HG03103 (cell line): ENCODE measurements at regions not wholly inside any gene's neighbourhood (a gene's known extent, or its start where the extent isn't known, plus 50 kb on each side); places are given as distances from the start of the nearest gene placed in this dataset.

Experiments used
- ATAC-seq: cut with Tn5 transposase; IDR thresholded peaks from one replicate; pipeline ENCODE4 v1.9.1; 2021; ENCODE audit warnings: low read depth; ENCODE audit not compliant: unreplicated experiment

DNA sequence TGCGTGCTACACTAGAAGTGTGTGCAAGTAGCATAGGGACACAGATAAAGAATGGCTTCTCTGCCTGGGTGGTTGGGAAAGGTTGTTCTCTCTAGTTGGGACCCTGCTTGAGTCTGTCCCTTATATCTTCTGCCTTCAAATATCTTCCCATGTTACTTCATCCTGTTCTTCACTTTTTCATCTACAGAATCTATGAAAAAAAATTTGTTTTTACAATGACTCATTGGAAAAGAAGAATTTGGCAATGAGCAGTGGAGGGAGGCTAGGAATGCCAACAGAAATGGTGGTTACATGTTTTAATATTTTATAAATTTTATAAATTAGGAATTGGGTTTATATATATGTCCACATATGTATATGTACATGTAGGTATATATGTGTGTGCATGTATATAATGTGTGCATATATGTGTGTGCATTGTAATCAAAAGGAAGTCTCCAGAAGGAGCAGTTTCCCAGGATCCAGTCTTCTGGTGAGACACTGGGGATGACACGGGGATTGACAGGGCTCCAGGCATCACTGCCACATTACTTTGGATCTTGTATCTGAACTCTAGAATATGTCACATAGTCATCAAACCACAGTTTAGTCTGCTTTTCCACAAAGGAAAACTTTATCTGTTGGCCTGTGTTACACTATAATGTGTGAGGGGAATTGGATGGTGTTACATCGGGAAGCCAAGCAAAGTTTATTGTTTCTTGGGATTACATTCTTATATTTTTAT, 75.3 kb upstream of the RIPOR2 start:
- no peak for ATAC-seq

DNA sequence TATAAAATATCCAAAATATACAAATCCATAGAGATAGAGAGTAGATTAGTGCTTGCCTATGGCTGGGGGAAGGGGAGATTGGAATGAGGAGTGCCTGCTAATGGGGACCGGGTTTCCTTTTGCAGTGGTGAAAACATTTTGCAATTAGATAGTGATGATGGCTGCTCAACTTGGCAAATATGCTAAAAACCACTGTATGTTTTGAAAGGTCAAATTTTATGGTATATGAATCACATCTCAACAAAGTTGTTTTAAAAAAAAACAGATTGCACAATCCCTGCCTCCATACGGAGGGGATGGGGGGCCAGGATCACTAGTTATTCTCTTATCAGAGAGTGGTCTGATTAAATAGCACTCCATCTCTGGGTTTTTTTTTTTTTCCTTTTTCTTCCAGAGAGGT, 76.9 kb upstream of the RIPOR2 start:
- no peak for ATAC-seq

DNA sequence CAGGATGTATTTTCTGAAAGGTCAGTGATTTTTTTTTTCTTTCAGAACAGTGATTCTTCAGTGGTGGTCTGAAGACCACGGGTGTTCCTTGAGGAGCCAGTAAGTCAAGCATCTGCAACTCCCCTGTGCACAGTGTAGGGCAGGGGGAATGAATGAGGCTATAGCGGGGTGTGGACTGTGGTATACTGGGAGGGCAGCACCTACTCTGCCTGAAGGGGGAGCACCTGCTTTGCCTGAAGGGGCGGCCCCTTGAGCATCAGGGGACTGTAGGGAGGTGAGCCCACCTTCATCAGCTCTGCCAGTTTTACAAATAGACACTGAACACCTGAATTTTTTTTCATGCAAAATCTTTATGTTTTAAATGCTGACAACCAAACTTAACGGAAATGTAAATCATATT, 77.5 kb upstream of the RIPOR2 start:
- ATAC-seq: no peak

DNA sequence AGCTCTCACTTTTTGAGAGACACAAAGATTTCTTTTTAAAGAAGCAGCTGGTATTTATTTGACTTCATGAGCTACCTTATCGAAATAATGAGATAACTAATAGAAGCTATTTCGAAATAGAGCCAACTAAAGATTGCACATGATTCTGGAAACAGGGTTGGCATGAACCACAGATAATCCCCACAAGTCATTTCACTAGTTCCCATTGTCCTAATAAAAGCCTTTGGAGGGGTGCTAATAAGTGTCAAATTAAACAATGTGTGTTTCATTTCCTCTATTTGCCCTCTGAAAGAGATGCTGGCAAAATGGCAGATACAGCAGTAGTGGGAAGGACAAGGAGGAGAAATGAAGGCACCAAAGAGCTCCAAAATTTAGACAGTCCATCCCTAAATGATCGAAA, 78.6 kb upstream of the RIPOR2 start:
- ATAC-seq: no peak

DNA sequence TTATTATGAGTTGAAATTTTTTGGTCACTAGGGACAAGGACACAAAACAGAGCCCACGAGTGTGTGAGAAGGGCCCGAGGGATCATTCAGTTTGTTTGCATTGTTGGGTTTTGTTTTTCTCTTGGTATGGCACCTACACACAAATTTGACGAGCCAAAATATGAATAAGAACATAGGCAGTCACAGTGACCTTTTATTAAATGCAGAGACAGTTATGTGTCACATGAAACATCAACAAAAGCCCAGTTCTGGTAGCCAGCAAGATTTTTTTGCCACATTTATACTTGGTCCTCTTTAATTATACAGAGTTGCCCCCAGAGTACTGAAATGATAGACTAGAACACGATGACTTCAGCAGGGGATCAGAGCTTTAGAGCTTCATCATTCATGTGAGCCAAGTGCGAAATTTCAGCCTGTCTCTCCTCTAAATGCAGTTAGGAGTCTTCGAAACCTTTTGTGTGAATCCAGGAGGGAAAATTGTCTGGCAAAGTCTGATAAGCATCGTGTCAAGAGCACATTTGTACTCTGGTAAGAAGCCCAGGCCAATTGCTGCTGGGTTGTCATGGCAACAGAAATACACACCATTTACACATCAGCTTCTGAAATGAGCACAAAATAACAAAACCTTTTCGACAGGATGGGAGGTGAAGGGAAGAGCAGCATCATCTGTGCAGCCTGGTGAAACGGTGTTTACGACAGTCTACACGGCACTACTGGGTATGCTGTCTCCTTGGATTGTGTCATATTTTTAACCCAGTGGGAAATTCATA, 79.2 kb upstream of the RIPOR2 start:
- ATAC-seq: no peak

DNA sequence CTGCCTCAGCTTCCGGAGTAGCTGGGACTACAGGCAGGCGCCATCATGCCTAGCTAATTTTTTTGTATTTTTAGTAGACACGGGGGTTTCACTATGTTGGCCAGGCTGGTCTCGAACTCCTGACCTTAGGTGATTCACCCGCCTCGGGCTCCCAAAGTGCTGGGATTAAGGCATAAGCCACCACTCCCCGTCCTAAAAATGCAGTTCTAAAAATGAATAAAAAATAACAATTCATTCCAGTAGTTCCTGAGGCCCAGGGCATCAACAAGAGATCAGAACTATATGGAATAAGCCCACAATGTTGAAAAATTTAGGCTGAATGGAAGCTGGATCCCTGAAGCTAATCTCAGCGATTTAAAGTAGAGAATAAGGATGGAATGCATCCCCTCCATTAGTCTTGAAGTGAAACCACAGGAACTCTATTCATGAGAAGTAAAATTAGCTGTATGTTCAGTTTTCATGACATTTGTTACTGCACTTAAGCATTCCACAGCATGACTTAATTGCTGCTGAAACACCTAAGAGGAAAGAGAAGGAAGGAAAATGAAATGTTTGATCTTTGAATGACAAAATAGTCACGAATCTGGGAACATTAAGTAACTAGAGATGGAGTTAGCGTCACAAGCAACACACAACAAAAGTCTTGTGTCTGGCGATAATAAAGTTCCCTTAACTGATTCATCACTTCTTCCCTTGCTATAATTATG, 80.4 kb upstream of the RIPOR2 start:
- no peak for ATAC-seq

DNA sequence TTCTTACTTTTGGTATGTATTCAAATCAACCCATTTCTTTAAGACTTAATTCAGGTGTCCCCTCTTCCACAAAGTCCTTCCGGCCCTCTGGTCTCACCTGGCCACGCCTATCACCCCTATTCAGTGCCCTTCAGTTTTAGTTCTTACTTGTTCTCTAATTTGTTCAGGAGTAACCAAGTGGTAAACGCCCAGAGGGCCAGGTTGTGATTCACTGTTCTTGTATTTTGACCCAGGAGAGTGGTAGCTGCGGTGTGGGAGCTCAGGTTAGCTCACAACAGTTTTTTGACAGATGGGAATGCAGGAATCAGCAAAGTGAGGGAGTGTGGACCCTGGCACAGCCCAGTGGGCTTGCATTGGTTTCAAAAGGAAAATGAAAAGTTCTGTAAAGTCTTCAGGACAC, 81.7 kb upstream of the RIPOR2 start:
- ATAC-seq: no peak

DNA sequence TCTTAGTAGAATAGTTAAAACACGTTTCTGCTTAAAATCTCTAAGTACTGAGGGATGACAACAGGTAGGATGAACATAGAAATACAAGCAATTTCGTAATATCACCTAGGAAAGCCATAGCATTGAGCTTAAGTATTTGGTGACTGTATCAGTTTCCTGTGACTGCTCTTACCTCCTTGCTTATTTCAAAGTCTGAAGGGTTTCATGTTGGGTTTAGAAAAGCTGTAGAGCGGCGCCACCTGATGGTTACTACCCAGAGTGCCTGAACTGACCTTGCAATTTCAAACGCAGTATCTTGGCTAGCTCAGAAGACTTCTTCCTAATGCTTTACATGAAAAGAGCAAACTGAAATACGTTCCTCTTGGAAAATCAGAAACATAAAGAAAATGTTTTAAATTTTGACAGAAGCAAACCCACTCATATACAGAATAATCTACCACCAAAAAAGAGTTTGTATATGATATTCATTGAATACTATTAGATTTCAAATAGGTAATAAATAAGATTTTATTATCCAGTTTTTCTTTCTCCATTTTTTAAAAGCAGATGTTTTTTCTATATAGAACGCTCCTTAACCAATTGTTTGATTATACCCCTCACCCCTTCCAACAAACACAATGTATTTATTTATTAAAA, 82.3 kb upstream of the RIPOR2 start:
- ATAC-seq: peak; percentile 48

DNA sequence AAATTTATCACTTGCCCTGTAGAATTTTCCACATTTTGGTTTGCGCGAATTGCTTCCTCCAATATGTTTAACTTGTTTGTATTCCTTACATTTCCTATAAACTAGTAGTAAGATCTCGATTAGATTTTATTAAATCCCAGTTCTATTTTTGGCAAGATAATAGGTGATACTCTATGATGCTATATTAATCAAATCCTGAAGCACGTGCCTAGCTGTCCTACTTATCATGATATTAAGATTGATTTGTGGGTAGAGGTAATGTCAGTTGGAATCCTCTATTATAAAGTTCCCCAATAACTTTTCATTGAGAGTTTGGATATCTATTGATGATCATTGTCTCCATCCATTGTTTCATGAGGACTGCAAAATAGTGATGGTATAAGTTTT, 82.8 kb upstream of the RIPOR2 start:
- no peak for ATAC-seq

DNA sequence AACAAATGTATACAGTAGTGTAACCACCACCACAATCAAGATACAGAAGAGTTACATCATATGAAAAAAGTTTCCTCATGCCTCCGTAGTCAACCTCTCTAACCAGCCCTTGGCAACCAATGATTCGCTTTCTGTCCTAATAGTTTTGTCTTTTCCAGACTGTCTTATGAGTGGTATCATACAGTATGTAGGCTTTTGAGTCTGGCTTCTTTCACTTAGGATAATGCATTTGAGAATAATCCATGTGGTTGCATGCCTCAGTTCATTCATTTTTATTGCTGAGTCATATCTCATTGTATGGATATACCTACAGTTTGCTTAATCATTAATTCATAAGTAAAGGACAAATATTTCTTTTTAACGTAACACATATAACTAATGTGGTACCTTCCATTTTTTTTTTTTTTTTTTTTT, 86.4 kb upstream of the RIPOR2 start:
- no peak for ATAC-seq

DNA sequence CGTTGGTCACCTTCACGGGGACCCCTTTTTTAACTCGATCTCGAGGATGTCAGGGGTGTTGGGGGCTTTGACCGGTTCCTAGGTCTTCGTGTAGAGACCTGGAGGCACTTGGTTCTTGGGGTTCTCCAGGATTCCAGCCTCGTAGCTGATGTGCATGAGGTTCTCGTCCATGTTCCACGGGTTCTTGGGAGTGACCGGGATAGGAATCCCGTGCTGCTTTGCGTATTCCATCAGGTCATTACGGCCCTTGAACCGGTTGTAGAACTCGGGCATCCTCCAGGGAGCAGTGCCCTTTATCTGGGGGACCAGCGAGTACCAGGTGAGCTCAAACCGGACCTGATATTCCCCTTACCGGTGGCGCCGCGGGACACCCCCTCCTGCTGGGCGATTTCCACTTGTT, 88.0 kb upstream of the RIPOR2 start:
- no peak for ATAC-seq

DNA sequence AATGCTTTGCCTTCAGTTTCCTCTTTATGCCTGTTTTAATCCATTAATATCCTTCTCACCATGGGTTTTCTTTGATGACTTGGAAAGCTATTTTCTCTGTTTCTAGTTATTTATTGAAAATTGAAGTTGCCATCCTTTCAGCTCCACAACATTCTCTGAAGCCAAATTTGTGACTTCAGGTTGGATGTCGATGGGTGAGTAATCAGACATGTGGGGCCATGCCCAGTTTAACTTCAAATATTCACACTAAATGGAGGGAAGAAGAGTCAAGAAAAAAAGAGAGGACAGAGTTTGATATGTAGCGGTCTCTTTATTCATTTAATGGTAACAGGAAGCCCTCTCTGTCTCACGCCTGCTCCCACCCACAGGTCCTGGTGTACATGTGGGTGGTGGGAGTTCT, 89.1 kb upstream of the RIPOR2 start:
- ATAC-seq: no peak

DNA sequence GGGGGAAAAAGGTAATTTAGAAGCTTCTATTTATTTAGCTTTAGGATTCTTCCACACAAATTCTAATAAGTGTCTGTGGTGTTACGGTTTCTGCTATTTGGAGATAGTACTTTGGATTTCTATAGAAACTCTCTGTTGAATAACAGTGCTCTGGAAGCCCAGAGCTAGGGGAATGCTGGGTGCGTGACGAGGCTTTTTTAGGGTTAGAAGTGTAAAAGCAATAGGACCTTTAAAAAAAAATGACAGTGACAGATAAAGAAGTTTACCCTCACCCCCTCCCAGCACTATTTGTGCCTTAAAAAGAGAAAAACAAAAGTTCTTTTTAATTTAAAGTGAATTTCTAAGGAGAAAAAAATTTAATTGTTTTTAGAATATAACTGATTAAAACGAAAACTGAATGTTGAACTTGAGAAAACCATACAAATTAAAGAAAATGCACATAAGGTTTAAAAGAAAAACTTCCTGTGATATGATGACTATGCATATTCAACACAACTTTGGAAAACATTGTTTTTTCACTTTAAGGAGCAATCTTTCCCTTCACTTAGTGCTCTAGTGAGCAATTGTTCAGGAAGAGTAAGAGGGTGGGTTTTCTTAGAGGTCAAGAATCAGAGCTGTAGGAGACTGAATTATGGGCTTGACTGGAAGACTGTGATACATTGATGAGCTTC, 89.6 kb upstream of the RIPOR2 start:
- ATAC-seq: no peak

DNA sequence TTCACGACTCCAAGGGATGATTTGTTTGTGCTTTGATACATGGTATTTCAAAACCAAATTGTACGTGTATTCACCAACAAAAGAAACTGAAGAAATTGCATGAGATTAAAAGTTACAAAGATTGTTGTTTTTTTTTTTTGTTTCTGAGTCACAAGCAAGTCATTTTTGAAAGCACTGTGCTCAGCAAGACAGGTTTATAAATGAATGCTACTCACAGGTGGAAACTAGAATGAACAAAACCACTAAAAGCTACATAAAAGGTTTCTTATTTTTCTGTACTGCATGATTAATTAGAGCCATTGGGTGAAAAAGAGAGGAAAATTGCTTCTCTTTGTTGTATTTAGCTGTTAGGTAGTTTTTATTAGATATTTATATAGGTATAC, 90.2 kb upstream of the RIPOR2 start:
- no peak for ATAC-seq

DNA sequence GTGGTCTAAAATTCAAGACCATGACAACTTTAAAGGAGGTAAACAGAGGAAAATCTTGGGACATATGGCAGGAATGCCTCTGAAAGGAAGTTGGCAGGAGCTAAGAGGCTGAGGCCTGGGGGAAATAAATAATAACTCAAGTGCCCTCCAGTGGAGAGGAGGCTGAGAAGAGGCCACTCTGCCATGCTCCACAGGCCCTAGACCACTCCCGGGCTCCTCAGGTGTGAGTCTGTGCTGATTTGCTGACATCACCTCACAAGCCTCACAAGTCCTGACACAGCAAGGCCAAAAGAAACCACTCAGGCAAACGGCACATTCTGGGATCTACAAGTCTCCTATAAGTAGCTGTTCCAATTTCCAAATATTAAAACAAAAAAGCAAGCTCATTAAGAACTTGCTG, 91.0 kb upstream of the RIPOR2 start:
- ATAC-seq: no peak

DNA sequence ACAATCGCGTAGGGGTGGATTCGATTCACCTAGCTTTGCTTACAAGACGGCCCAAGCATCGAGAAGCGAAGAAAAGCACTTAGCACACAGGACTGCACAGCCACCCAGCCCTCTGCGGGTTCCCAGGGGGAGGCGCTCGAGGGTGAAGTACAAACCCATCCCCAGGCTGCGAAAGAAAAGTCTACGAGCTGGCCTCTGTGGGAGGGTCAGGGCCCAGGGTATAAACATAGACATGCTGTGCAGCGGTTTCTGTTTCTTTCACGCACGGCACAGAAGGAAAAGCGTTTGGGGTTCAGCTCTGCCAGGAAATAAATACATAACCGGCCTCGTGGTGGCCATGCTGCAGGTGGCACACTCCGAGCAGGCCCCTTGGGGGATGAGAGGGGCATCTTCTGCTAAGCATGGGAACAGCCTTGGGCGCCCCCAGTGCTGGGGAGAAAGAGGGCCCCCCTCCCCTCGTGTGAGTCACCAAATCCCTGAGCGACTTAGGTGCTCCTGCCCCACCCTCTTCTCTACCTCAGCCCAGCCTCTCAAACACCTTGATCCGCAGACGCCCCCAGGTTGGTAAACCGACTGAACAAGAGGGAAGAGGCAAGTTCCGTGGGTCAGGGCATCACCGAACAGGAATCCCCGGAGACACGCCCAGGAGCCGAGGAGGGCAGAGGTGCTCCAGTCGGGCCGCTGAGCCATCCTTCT, 91.6 kb upstream of the RIPOR2 start:
- peak; percentile 93 for ATAC-seq

DNA sequence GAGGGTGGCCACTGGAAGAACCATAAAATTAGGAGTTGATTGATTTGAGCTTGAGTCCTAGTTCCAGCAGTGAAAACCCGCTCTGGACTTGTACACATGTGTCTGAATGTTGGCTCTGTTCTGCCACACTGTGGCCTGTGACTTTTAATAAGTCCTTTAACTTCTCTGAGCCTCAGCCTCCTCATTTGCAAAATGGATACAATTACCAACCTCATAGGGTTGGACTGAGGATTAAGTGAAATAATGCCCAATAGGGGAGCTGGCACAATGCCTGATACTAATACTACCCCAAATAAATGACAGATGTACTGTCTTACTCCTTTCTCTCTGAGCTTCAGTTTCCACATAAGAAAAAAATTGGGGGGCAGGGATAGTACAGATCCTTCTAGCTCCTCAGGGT, 92.6 kb upstream of the RIPOR2 start:
- no peak for ATAC-seq

DNA sequence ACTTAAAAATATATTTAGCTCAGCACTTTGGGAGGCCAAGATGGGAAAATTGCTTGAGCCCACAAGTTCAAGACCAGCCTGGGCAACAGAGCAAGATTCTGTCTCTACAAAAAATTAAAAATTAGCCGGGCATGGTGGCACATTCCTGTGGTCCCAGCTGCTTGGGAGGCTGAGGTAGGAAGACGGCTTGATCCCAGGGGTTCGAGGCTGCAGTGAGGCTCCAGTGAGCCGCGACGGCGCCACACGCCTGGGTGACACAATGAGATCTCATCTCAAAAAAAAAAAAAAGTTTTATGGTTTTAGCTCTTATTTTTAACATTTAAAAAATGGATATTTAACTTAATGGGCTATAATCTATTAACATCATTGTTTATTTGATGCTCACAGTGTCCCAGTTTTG, 97.2 kb upstream of the RIPOR2 start:
- no peak for ATAC-seq

DNA sequence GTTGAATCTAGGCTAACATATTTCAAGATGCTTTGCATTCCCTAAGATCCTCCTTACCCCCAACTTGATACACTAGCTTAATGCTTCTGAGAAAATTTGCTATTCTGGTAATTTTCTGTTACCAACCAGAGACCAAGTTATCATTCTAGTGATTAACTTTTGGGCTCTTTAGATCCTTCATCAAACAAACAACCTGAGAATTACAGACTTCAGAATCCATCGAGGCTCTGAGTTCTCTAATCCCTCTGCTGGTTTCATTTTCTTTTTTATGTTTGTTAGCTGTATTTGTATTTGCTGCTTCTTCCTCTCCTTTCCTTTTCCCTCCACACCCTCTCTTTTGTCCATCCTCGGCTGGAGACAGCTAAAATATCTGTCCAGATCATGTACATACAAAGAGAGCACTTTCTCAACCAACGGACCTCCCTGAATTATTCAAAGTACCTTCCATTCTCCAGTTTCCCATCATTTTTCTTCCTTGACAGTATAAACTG, 98.7 kb upstream of the RIPOR2 start:
- no peak for ATAC-seq

DNA sequence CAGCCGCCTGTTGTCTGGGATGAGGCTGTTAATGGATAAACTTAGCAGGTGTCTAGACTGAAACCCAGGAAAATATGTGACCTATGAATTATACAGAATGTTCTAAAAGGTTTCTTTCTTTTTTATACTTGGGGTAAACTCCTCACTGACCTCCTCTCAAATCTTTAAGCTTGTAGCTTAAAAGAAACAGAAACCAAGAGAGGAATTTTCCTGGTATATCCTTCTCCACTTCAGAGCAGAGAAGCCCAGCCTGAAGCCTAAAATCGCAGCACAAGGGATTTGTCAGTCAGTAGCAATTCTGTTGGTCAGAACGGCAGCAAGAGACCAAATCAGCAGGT, 99.4 kb upstream of the RIPOR2 start:
- no peak for ATAC-seq
